KMS-11 (cell line): ENCODE measurements at regions not wholly inside any gene's neighbourhood (a gene's known extent, or its start where the extent isn't known, plus 50 kb on each side); places are given as distances from the start of the nearest gene placed in this dataset.

Source experiments
- H2AFZ ChIP-seq: fragments of 200-600 bp; sonication (generic); 2 replicates; pipeline ENCODE4 v1.6.1; 2016; ENCODE audit warnings: antibody characterized with exemption, mixed run types, low read depth
- H3K27ac ChIP-seq: fragments of 200-600 bp; sonication (generic); 2 replicates; pipeline ENCODE4 v1.6.1; 2016; ENCODE audit warnings: mild to moderate bottlenecking, mixed run types
- H3K27me3 ChIP-seq: fragments of 200-600 bp; sonication (generic); 2 replicates; pipeline ENCODE4 v1.6.1; 2017; ENCODE audit warnings: mild to moderate bottlenecking, low read depth, mixed run types, moderate library complexity; ENCODE audit not compliant: insufficient read depth
- H3K36me3 ChIP-seq: fragments of 200-600 bp; sonication (generic); 2 replicates; pipeline ENCODE4 v1.6.1; 2017; ENCODE audit warnings: mild to moderate bottlenecking, mixed run types; ENCODE audit not compliant: insufficient read depth
- H3K4me1 ChIP-seq: fragments of 200-600 bp; sonication (generic); 2 replicates; pipeline ENCODE4 v1.6.1; 2016; ENCODE audit warnings: mild to moderate bottlenecking, low read depth, mixed run types; ENCODE audit not compliant: poor library complexity, severe bottlenecking
- H3K4me2 ChIP-seq: fragments of 200-600 bp; sonication (generic); 2 replicates; pipeline ENCODE4 v1.7.0; 2016; ENCODE audit warnings: mild to moderate bottlenecking, mixed run types
- H3K4me3 ChIP-seq: fragments of 200-600 bp; sonication (generic); IDR thresholded peaks from 2 replicates; pipeline ENCODE4 v1.6.1; 2017; ENCODE audit warnings: low read depth, low read length, mixed read lengths; ENCODE audit not compliant: insufficient read depth
- H3K79me2 ChIP-seq: fragments of 200-600 bp; sonication (generic); 2 replicates; pipeline ENCODE4 v1.6.1; 2016; ENCODE audit warnings: low read depth, mixed run types; ENCODE audit not compliant: insufficient read depth
- H3K9ac ChIP-seq: fragments of 200-600 bp; sonication (generic); 2 replicates; pipeline ENCODE4 v1.6.1; 2016; ENCODE audit warnings: mild to moderate bottlenecking, mixed run types
- H4K20me1 ChIP-seq: fragments of 200-600 bp; sonication (generic); 2 replicates; pipeline ENCODE4 v1.6.1; 2016; ENCODE audit warnings: mild to moderate bottlenecking, mixed run types; ENCODE audit not compliant: insufficient read depth
- TF ChIP-seq, protein P1 (sequence below): fragments of 200-600 bp; sonication (generic); conservative IDR thresholded peaks from 2 replicates; pipeline ENCODE4 v1.6.1; 2017; ENCODE audit warnings: low read depth, mild to moderate bottlenecking, antibody characterized with exemption, low read length, moderate library complexity, mixed read lengths

DNA sequence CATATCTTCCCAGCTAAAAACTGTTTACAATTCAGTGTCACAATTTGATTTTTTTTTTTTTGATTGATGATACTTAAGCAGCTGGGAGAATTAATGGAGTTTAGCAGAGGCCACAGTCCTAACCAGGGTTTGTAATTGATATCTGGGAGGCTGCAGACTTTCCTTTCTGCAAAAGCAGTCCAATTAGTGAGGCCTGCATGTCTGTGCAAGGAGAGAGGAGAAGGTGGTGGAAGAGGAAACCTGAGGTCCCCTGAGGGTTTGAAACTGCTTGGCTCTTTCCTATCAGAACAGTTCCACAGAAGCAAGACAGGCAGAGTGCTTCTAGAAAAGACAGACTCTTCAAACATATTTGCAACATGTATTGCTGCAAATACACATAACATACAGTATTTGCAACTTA, 160.8 kb upstream of the KRR1 start:
- TF ChIP-seq, protein P1, sequence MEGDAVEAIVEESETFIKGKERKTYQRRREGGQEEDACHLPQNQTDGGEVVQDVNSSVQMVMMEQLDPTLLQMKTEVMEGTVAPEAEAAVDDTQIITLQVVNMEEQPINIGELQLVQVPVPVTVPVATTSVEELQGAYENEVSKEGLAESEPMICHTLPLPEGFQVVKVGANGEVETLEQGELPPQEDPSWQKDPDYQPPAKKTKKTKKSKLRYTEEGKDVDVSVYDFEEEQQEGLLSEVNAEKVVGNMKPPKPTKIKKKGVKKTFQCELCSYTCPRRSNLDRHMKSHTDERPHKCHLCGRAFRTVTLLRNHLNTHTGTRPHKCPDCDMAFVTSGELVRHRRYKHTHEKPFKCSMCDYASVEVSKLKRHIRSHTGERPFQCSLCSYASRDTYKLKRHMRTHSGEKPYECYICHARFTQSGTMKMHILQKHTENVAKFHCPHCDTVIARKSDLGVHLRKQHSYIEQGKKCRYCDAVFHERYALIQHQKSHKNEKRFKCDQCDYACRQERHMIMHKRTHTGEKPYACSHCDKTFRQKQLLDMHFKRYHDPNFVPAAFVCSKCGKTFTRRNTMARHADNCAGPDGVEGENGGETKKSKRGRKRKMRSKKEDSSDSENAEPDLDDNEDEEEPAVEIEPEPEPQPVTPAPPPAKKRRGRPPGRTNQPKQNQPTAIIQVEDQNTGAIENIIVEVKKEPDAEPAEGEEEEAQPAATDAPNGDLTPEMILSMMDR: no peak
- no peak overlapping the region for H3K9ac ChIP-seq
- no peak overlapping the region for H3K4me3 ChIP-seq
- no peaks in the 10 kb centered on the region for H3K36me3 ChIP-seq
- no peaks in the 10 kb centered on the region for H3K27me3 ChIP-seq
- H3K79me2 ChIP-seq: no peaks in the 10 kb centered on the region
- no peaks in the 10 kb centered on the region for H3K4me1 ChIP-seq
- H2AFZ ChIP-seq: no peak overlapping the region
- no peak overlapping the region for H3K4me2 ChIP-seq
- H3K27ac ChIP-seq: no peak overlapping the region
- H4K20me1 ChIP-seq: no peaks in the 10 kb centered on the region

DNA sequence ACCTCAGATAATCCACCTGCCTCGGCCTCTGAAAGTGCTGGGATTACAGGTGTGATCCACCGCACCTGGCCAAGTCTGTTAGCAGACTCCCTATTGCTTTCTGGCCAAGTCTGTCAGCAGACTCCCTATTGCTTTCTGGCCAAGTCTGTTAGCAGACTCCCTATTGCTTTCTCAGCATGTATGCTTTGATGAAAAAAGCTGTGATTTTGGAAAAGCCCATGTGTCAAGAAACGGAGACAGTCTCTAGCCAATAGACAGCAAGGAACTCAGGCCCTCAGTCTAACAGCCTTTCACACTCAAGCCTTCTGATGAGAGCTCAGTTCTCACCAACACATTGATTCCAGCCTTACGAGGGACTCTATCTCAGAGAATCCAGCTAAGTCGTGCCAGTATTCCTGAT, 158.8 kb upstream of the KRR1 start:
- H4K20me1 ChIP-seq: no peaks in the 10 kb centered on the region
- H2AFZ ChIP-seq: no peak overlapping the region
- H3K4me2 ChIP-seq: no peak overlapping the region
- H3K27ac ChIP-seq: no peak overlapping the region
- TF ChIP-seq, protein P1: no peak
- H3K4me1 ChIP-seq: no peaks in the 10 kb centered on the region
- no peak overlapping the region for H3K9ac ChIP-seq
- no peaks in the 10 kb centered on the region for H3K79me2 ChIP-seq
- H3K4me3 ChIP-seq: no peak overlapping the region
- H3K27me3 ChIP-seq: no peaks in the 10 kb centered on the region
- H3K36me3 ChIP-seq: no peaks in the 10 kb centered on the region

DNA sequence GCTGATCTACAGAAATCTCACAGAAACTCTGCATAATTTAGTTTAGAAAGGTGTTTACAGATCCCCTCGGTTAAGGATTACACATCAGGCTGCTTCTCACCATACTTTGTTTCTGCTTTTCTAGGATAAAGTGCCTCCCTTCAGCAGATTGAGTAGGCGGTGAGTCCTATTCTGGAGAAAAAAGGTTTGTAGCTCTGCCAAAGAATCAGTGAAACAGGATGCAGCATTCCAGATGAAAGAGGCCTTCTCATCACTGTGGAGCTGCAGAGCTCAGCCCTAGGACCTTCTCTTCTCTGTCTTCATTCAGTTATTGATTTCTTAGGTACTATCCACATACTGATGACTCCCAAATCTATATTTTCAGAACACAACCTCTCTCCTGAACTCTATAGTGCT, 155.5 kb upstream of the KRR1 start:
- no peak overlapping the region for H2AFZ ChIP-seq
- no peaks in the 10 kb centered on the region for H4K20me1 ChIP-seq
- no peak overlapping the region for H3K4me3 ChIP-seq
- H3K36me3 ChIP-seq: no peaks in the 10 kb centered on the region
- TF ChIP-seq, protein P1: no peak
- no peaks in the 10 kb centered on the region for H3K4me1 ChIP-seq
- H3K9ac ChIP-seq: no peak overlapping the region
- H3K79me2 ChIP-seq: no peaks in the 10 kb centered on the region
- no peaks in the 10 kb centered on the region for H3K27me3 ChIP-seq
- no peak overlapping the region for H3K4me2 ChIP-seq
- no peak overlapping the region for H3K27ac ChIP-seq

DNA sequence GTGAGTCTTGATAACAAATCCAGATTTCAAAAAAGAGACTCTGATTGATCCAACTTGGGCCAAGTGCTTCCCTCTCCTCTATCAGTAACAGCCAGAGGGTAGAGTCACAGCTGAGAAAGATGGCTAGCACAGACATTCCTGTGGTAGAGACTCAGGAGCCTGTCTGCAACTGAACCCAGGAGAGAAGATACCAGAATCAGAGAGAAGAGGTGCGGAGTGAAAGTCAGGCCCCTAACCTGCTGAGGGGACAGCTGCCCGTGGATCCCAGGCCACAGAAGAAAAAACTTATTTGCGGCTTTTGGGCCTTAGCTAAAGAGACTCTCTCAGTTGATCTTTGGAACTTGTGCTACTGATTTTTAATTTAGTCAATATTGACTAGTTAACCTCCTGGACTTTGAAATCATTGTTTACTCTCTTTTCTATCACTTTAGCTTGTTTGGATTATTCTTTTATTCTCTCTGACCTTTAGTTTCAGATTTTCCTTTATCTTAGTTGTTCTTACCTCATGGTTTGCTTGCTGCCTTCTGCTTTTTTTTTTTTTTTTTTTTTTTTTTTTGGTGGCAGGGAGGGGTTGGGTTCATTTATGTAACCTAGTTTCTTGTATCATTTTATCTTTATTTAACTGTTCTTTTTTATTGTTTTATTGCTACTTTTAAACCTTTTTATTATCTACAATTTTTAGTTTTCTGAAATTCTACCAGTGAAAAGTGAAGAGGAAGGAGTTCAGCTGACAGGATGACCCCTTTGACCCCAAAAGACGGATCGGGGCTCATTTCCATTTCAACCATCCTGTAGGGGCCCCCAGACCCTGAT, 154.9 kb upstream of the KRR1 start:
- no peak overlapping the region for H3K9ac ChIP-seq
- no peak overlapping the region for H3K27ac ChIP-seq
- no peaks in the 10 kb centered on the region for H4K20me1 ChIP-seq
- H3K4me3 ChIP-seq: no peak overlapping the region
- no peak overlapping the region for H3K4me2 ChIP-seq
- TF ChIP-seq, protein P1: no peak
- no peak overlapping the region for H2AFZ ChIP-seq
- H3K79me2 ChIP-seq: no peaks in the 10 kb centered on the region
- no peaks in the 10 kb centered on the region for H3K27me3 ChIP-seq
- no peaks in the 10 kb centered on the region for H3K4me1 ChIP-seq
- no peaks in the 10 kb centered on the region for H3K36me3 ChIP-seq
